Naive thymus-derived CD4-positive, alpha-beta T cell (primary cell): ENCODE measurements at regions not wholly inside any gene's neighbourhood (a gene's known extent, or its start where the extent isn't known, plus 50 kb on each side); places are given as distances from the start of the nearest gene placed in this dataset.

Experiments
- ATAC-seq: fragments of 150-1000 bp; cut with Tn5 transposase; 2 replicates; pipeline ENCODE4 v1.10.0; 2021; ENCODE audit warnings: mild to moderate bottlenecking, moderate library complexity
- CTCF ChIA-PET: fragments of 350-600 bp; sonication (Branson Sonifier 250); formaldehyde crosslinking; loops from one replicate; lab custom pipeline; 2021; ENCODE audit warnings: antibody characterized with exemption; lab: Charles Lee
- POLR2A ChIA-PET: fragments of 350-600 bp; sonication (Branson Sonifier 250); formaldehyde crosslinking; loops from one replicate; lab custom pipeline; 2021; ENCODE audit warnings: antibody characterized with exemption, inconsistent platforms; lab: Charles Lee
- DNase-seq, 9 donors: peaks; one replicate each; pipeline versions ENCODE4 v3.0.0 to v3.0.0-alpha.2; 2020 to 2022; ENCODE audit warnings: mixed read lengths in 1 of 9
- H3K27ac ChIP-seq: one replicate; pipeline ENCODE4 v1.7.0; 2013; ENCODE audit warnings: mild to moderate bottlenecking, low read depth, low read length, moderate library complexity
- H3K27me3 ChIP-seq, 2 donors: one replicate each; pipeline ENCODE4 v1.7.0; 2013; ENCODE audit warnings: low read length in 2 of 2, mild to moderate bottlenecking in 2 of 2, moderate library complexity in 2 of 2; ENCODE audit not compliant: control insufficient read depth in 2 of 2, insufficient read depth in 2 of 2
- H3K36me3 ChIP-seq, 3 experiments: 1 replicate in 2 of 3; 2 replicates in 1 of 3; pipeline ENCODE4 v1.7.0; 2013; ENCODE audit warnings: low read length in 3 of 3, mild to moderate bottlenecking in 3 of 3, moderate library complexity in 1 of 3; ENCODE audit not compliant: insufficient read depth in 3 of 3, control insufficient read depth in 2 of 3
- H3K4me1 ChIP-seq, 2 donors: one replicate each; pipeline ENCODE4 v1.7.0; 2013; ENCODE audit warnings: low read length in 2 of 2, mild to moderate bottlenecking in 2 of 2, moderate library complexity in 1 of 2; ENCODE audit not compliant: control insufficient read depth in 2 of 2, insufficient read depth in 2 of 2
- H3K4me3 ChIP-seq: 2 replicates; pipeline ENCODE4 v1.7.0; 2013; ENCODE audit warnings: mild to moderate bottlenecking, low read length
- H3K9me3 ChIP-seq, 3 experiments: 1 replicate in 2 of 3; 2 replicates in 1 of 3; pipeline ENCODE4 v1.7.0; 2013; ENCODE audit warnings: low read length in 3 of 3; ENCODE audit not compliant: control insufficient read depth in 2 of 3
- H3K27ac Mint-ChIP-seq, 9 donors: one replicate each; pipeline ENCODE4 v1.8.0; 2020 to 2022; ENCODE audit warnings: mixed read lengths in 9 of 9, mild to moderate bottlenecking in 8 of 9, moderate library complexity in 5 of 9, inconsistent platforms in 2 of 9
- H3K27me3 Mint-ChIP-seq, 5 donors: one replicate each; pipeline ENCODE4 v1.8.0; 2021 to 2022; ENCODE audit warnings: mixed read lengths in 5 of 5, mild to moderate bottlenecking in 1 of 5
- H3K36me3 Mint-ChIP-seq, 5 donors: one replicate each; pipeline ENCODE4 v1.8.0; 2020 to 2022; ENCODE audit warnings: mixed read lengths in 5 of 5, mild to moderate bottlenecking in 3 of 5, inconsistent platforms in 1 of 5
- H3K4me1 Mint-ChIP-seq, 7 donors: one replicate each; pipeline ENCODE4 v1.8.0; 2020 to 2022; ENCODE audit warnings: mixed read lengths in 7 of 7, mild to moderate bottlenecking in 3 of 7, inconsistent platforms in 1 of 7
- H3K4me3 Mint-ChIP-seq, 10 donors: one replicate each; pipeline ENCODE4 v1.8.0; 2020 to 2022; ENCODE audit warnings: mild to moderate bottlenecking in 10 of 10, mixed read lengths in 10 of 10, moderate library complexity in 6 of 10, inconsistent platforms in 2 of 10
- H3K9me3 Mint-ChIP-seq, 11 donors: one replicate each; pipeline ENCODE4 v1.8.0; 2020 to 2022; ENCODE audit warnings: mixed read lengths in 11 of 11, mild to moderate bottlenecking in 4 of 11, inconsistent platforms in 1 of 11, moderate library complexity in 1 of 11
- intact Hi-C, 2 donors: fragments of 100-400 bp; cut with micrococcal nuclease; formaldehyde crosslinking; loops; one replicate each; pipeline ENCODE4 v1.15.1; 2023

DNA sequence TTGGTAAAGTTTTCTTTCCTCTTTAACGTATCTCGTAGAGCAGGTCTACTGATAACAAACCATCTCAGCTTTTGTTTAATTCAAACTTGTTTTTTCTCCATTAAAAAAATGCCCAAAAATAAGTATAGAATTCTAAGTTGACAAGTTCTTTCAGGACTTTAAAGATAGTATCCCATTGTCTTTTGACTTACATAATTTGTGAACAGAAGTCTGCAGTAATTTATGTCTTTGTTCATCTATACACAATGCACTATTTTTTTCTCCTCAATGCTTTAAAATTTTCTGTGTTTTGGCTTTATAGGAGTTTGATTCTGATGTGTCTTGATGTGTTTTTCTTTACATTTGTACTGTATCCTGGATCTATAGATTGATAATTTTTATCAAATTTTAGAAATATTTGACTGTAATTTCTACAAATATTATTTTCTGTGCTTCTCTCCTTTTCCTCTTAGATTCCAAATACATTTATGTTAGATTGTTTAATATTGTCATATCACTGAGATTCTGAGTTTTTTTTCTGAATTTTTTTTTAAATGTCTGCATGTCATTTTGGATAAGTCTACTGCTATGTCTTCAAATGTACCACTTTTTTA, 143.3 kb downstream of the FTCDNL1 start:
- Mint-ChIP-seq H3K36me3 (peaks cover 0 to 3% (median 0%) of the 10 kb centered on the region in 5 donors), H3K4me1 (peaks cover 0 to 5% (median 0%) of the 10 kb centered on the region in 7 donors), H3K27me3 (peaks cover 4 to 22% (median 9%) of the 10 kb centered on the region in 5 donors), H3K4me3 (no peak overlapping the region), H3K27ac (no peak overlapping the region), H3K9me3 (peaks cover 0 to 17% (median 8%) of the 10 kb centered on the region in 11 donors)
- DNase-seq (no peak), ATAC-seq (no peak)
- H3K4me1 ChIP-seq = no peaks in the 10 kb centered on the region
- intact Hi-C loops = no loop called here
- no peak overlapping the region for H3K27ac ChIP-seq
- ChIA-PET CTCF (no interaction called here), POLR2A (no interaction called here)
- no peaks in the 10 kb centered on the region for H3K27me3 ChIP-seq
- no peaks in the 10 kb centered on the region for H3K9me3 ChIP-seq
- H3K4me3 ChIP-seq = no peak overlapping the region
- H3K36me3 ChIP-seq = no peaks in the 10 kb centered on the region

DNA sequence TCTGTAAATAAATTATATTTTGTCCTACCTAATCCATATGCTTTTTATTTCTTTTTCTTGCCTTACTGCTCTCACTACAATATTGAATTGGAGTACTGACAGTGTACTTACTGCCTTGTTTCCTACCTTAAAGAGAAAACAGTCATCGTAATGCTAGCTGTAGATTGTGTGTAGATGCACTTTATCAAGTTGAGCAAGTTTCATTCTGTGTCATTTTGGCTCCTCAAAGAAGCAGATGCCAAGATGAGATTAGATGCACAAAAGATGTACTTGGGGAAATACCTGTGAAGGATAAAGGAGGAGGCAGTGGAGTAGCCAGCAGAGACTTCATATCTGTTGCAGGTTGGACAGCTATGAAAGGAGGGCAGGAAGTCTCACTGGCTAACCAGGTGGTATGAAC, 145.5 kb downstream of the FTCDNL1 start:
- H3K27me3 Mint-ChIP-seq = peaks cover 0 to 9% (median 6%) of the 10 kb centered on the region in 5 donors
- intact Hi-C loops = loop anchor here (2.0 kb wide), 1 partner anchor 33 kb away; no protein-coding TSS in a partner anchor

DNA sequence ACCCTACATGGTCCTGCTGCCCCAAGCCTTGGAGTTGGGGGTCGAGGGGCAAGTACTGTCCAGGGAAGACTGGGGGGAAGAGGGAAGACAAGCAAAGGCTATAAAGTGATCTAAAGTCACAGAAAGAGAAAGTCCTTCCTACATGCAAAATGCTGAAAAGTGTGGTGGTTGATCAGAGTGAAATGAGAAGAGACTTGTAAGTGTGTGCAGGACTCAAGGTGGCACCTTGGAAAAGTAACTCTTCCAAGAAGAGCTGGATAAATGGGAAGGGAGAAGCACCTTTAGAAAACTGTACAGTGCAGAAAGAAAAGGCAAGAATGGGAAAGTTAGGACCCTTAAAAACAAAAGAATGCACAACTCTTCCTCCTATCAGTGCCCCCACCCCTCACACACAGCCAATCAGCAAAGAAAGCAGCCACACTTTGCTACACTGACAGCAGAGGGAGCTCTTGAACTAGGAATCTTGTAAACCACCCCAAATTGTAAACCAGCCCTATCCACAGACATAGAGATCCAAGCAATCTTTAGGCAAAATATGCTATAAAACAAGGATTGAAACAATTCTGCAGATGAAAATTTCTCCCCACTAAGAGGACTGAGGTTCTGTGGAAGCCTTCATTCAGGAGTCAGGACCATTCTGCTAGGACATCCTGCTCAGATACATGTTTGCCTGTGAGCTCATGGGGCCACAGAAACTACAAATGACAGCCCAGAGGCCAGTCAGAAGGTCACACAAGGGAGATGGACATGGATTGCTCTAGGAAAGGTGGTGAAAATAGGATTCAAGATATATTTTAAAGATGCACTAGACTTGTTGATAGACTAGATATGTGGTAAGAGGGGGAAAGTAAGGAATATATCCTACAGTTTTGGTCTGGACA, 146.4 kb downstream of the FTCDNL1 start:
- H3K4me3 ChIP-seq = no peak overlapping the region
- H3K27me3 Mint-ChIP-seq = peaks cover 0 to 7% (median 5%) of the 10 kb centered on the region in 5 donors
- DNase-seq (peak in 5 of 9 donors; percentile 5 to 27 (median 9)), ATAC-seq (peak; percentile 74)
- ChIA-PET POLR2A (no interaction called here), CTCF (no interaction called here)
- no peak overlapping the region for H3K4me3 Mint-ChIP-seq
- H3K9me3 Mint-ChIP-seq = peaks cover 0 to 17% (median 8%) of the 10 kb centered on the region in 11 donors
- no peaks in the 10 kb centered on the region for H3K36me3 ChIP-seq
- H3K36me3 Mint-ChIP-seq = peaks cover 0 to 3% (median 0%) of the 10 kb centered on the region in 5 donors
- peaks cover 0 to 5% (median 0%) of the 10 kb centered on the region in 7 donors for H3K4me1 Mint-ChIP-seq
- H3K27me3 ChIP-seq = no peaks in the 10 kb centered on the region
- no peak overlapping the region for H3K27ac Mint-ChIP-seq
- H3K4me1 ChIP-seq = no peaks in the 10 kb centered on the region
- no peak overlapping the region for H3K27ac ChIP-seq
- intact Hi-C loops = loop anchor here (1.0 to 5.0 kb wide), 4 partner anchors 34 to 778 kb away; no protein-coding TSS in a partner anchor
- no peaks in the 10 kb centered on the region for H3K9me3 ChIP-seq

More for the DNA sequence above, 145.5 kb downstream of the FTCDNL1 start:
- H3K27ac Mint-ChIP-seq = no peak overlapping the region
- POLR2A ChIA-PET = no interaction called here
- peaks cover 0 to 3% (median 0%) of the 10 kb centered on the region in 5 donors for H3K36me3 Mint-ChIP-seq
- no peak for ATAC-seq
- H3K4me1 Mint-ChIP-seq = peaks cover 0 to 5% (median 0%) of the 10 kb centered on the region in 7 donors
- Histone ChIP-seq H3K4me1 (no peaks in the 10 kb centered on the region), H3K4me3 (no peak overlapping the region), H3K36me3 (no peaks in the 10 kb centered on the region), H3K27ac (no peak overlapping the region), H3K9me3 (no peaks in the 10 kb centered on the region), H3K27me3 (no peaks in the 10 kb centered on the region)
- DNase-seq = no peak
- H3K9me3 Mint-ChIP-seq = peaks cover 0 to 17% (median 8%) of the 10 kb centered on the region in 11 donors
- no peak overlapping the region for H3K4me3 Mint-ChIP-seq
- CTCF ChIA-PET = no interaction called here

DNA sequence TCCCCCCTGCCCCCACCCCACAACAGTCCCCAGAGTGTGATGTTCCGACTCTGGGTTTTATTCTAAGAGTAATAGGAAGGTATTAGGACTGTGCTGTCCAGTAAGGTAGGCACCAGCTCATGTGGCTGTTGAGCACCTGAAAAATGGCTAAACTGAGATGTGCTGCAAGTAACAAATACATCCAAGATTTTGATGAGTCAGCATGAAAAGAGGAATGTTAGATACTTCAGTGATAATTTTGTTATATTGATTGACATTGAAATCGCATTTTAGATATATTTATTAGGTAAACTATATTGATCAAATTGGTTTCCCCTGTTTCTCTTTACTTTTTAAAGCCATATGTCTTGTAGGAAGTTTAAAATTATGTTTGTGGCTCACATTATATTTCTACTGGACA, 147.8 kb downstream of the FTCDNL1 start:
- no peak overlapping the region for H3K4me3 Mint-ChIP-seq
- H3K9me3 Mint-ChIP-seq = peaks cover 0 to 10% (median 7%) of the 10 kb centered on the region in 11 donors
- Histone ChIP-seq H3K27ac (no peak overlapping the region), H3K4me1 (no peaks in the 10 kb centered on the region), H3K36me3 (no peaks in the 10 kb centered on the region), H3K9me3 (no peaks in the 10 kb centered on the region), H3K4me3 (no peak overlapping the region), H3K27me3 (no peaks in the 10 kb centered on the region)
- POLR2A ChIA-PET = no interaction called here
- ATAC-seq = no peak
- DNase-seq = no peak
- H3K27ac Mint-ChIP-seq = no peak overlapping the region
- CTCF ChIA-PET = no interaction called here
- H3K4me1 Mint-ChIP-seq = peaks cover 0 to 5% (median 0%) of the 10 kb centered on the region in 7 donors
- intact Hi-C loops = loop anchor here (5.0 kb wide), 2 partner anchors 239 to 779 kb away; no protein-coding TSS in a partner anchor
- peaks cover 0 to 3% (median 0%) of the 10 kb centered on the region in 5 donors for H3K36me3 Mint-ChIP-seq
- peaks cover 0 to 8% (median 5%) of the 10 kb centered on the region in 5 donors for H3K27me3 Mint-ChIP-seq

DNA sequence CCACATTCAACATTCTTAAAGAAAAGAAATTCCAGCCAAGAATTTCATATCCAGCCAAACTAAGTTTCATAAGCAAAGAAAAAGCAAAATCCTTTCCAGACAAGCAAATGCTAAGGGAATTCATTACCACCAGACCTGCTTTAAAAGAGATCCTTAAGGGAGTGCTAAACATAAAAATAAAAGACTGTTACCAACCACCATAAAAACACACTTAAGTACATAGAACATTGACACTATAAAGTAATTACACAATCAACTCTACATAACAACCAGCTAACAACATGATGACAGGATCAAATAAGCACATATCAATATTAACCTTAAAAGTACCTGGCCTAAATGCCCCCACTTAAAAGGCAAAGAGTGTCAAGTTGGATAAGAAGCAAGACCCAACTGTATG, 153.5 kb downstream of the FTCDNL1 start:
- Mint-ChIP-seq H3K4me1 (no peaks in the 10 kb centered on the region), H3K4me3 (no peak overlapping the region), H3K27ac (no peak overlapping the region), H3K36me3 (no peaks in the 10 kb centered on the region), H3K27me3 (peaks cover 8 to 26% (median 20%) of the 10 kb centered on the region in 5 donors), H3K9me3 (no peaks in the 10 kb centered on the region)
- DNase-seq = no peak
- Histone ChIP-seq H3K27ac (no peak overlapping the region), H3K36me3 (no peaks in the 10 kb centered on the region), H3K4me3 (no peak overlapping the region), H3K27me3 (no peaks in the 10 kb centered on the region), H3K9me3 (no peaks in the 10 kb centered on the region), H3K4me1 (no peaks in the 10 kb centered on the region)
- ATAC-seq = no peak
- ChIA-PET CTCF (no interaction called here), POLR2A (interaction anchor here (0.6 kb wide), 1 partner anchor 15 kb away, joined by 3 read pairs; no protein-coding TSS in a partner anchor)
- intact Hi-C loops = no loop called here

DNA sequence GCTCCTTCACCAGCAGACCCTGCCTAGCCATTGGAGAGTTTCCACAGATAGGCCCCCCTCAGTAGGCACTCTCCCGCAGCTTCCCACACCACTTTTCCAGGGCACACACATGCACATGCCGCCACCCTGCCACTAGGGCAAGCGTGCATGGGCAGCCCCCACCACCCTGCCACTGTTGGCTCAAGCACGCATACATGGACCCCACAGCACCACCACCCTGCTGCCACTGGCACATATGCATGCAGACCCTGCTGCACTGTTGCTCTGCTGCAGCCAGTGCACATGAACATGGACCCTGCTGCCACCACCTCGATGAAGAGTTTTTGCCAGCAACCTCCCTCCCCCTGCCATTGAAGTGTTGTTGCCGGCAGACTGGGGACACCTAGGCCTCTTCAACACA, 154.9 kb downstream of the FTCDNL1 start:
- ChIA-PET CTCF (no interaction called here), POLR2A (no interaction called here)
- Histone ChIP-seq H3K9me3 (no peaks in the 10 kb centered on the region), H3K36me3 (no peaks in the 10 kb centered on the region), H3K27me3 (no peaks in the 10 kb centered on the region), H3K27ac (no peak overlapping the region), H3K4me3 (no peak overlapping the region), H3K4me1 (no peaks in the 10 kb centered on the region)
- DNase-seq (no peak), ATAC-seq (no peak)
- Mint-ChIP-seq H3K4me3 (no peak overlapping the region), H3K27ac (no peak overlapping the region), H3K27me3 (peaks cover 8 to 33% (median 20%) of the 10 kb centered on the region in 5 donors), H3K36me3 (no peaks in the 10 kb centered on the region), H3K4me1 (no peaks in the 10 kb centered on the region), H3K9me3 (no peaks in the 10 kb centered on the region)
- intact Hi-C loops = no loop called here
